HL-60/S4 (cell line): ENCODE measurements at regions not wholly inside any gene's neighbourhood (a gene's known extent, or its start where the extent isn't known, plus 50 kb on each side); places are given as distances from the start of the nearest gene placed in this dataset.
"Not testable (repeated sequence)": the region's sequence is repeated elsewhere in the genome, so short reads cannot be mapped to it uniquely, and the experiment has no call there.

Experiments
- in situ Hi-C: fragments of 300-500 bp; cut with MboI; formaldehyde crosslinking; loops from 2 replicates; pipeline ENCODE4 v1.14.3; 2022; ENCODE audit warnings: low sequenced_read_pairs

DNA sequence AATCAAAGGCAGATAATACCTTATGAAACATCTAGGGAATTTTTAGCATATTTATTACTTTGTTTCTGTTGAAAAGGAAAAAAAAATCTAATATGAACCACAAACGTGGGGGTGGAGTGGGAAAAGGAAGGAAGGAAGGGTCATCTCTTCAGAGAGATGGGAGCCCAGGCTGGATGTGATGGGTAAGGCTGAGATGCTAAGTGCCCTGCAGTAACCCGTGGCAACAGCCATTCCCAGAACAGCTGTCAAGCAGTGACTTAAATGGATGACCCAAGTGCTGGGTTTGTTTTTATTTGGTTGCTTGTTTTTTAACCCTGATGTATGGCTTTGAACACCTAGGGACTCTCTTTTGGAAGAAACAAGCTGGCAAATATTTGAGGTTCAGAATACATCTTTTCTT, 50.7 kb upstream of the KLF7 start:
- in situ Hi-C loops, result no loop called here

DNA sequence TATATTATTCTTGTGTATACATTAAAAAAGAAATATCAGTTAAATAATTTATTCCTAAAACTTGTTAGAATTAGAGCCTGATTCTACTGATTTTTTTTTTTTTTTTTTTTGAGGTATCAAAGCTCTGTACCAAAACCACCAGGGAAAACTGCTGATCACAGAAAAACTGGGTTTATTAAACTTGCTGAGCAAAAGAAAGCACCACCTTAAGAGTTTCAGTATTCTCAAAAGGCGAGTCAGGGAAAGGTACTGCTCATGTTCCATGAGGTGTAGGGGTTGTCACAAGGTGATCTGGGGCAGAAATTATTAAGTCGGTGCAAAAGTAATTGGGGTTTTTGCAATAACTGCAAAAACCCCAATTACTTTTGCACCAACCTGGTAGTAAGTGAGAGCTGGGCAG, 51.7 kb upstream of the KLF7 start:
- in situ Hi-C loops, result no loop called here

DNA sequence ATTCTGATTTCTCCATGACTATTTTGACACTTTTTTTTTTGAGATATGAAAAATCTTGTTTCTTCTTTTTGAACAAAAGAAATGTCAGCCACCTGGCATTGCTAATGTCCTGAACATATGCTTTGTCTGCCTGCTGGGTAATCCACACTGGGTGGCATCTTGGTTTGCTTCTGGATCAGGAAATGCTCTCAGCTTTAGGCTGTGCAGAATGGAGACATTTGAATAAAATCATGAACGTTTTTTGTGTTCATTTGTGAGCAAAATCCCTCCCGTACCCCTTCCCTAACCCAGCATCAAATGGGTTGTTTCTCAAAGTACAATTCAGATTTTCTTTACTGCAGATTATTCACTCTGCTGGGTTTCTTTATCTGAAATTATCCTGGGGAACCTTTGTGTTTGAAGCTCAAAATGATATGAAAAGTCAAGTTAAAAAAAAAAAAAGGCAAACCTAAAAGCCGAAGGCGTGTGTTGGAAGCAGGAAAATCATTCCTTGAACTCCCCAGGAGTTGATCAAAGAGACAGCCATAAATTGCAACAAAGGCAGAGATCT, 53.4 kb upstream of the KLF7 start:
- in situ Hi-C loops, result no loop called here

DNA sequence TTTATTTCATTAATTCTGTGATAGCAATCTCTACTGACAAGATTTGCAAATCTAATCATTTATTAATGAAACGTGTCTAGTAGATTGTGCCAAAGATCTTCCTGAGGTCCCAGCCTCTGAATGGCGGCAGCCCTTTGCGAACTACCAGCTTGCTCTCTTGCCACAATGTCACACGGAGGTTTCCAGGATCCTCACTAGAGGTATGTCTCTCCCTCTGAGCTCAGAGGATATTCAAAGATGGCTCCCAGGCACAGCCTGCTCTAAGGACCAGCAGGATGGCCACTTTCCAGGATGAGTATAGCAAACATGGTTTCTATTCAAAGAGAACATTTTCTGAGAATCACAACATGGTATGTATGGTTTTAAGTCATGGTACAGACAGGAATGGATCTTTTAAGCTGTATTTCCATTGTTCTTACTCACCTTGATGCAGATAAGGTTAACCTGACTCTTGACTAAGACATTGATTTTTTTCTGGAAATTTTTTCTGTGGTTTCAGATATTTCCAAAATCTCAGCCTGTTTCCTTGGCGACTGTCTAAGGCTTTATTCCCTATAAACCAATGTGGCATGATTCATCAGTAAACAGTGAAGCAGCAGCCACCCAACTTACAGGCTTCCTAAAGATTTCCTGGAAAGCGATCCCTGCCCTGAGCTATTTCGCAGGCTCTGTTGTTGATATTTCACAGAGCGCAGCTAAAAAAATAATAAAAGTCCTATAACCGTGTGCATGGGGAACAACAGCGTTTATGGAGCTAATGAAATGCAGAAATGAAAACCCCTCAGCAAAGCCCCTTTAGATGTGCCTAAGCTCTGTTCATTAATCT, 54.1 kb upstream of the KLF7 start:
- in situ Hi-C loops, result no loop called here

DNA sequence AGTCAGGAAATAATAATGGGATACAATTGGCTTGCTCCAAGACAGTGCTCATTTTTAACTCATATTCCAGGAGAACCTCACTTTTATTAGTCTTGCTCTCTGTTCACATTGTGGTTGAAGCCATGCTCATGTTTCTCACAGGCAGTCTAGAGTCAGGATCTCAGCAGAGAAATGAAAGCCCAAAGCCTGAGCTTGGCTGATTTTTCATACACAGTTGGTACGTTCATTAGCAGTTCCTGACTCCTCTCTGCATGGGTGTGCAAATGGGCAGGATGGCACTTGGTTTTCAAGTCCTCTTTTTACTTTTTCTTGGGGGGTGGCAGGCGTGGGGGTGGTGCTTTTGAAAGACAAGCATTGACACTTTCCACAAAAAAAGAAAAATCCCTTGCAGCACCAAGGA, 56.0 kb upstream of the KLF7 start:
- in situ Hi-C loops, result no loop called here

DNA sequence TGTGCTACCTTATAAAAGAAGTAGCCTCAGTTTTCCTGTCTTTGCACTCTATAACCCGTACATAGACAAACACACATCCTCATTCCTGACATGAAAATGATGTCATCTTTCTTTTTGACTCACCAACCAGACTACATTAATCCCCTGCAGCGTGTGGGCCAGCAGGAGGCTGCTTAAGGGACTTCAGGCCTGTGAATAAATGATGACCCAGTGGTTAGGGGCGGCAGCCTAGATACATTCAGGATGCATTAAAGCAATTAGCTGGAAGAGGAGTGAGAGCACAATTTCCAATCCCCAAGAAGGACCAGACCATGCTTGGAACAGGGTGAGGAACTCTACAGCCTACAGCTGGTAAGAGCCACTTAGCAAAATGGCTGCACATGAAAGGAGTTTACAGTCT, 57.3 kb upstream of the KLF7 start:
- in situ Hi-C loops, result no loop called here

DNA sequence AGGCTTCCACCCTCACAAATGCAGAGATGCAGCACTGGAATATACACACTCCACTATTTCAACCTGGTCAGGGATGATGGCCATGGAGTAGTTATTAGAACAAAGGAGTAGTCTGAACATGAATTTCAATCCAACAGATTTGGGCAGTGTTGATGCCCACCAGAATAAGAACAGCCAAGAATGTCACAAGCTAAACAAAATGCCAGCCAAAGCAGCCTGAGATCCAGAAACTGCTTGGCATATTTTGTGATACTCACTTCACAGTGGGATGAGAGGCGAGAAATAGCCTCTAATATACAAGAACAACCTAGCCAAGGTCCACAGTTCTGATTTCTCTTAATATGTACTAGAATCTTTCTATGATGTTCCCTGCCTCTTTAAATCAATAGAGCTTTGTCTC, 58.6 kb upstream of the KLF7 start:
- in situ Hi-C loops, result no loop called here

DNA sequence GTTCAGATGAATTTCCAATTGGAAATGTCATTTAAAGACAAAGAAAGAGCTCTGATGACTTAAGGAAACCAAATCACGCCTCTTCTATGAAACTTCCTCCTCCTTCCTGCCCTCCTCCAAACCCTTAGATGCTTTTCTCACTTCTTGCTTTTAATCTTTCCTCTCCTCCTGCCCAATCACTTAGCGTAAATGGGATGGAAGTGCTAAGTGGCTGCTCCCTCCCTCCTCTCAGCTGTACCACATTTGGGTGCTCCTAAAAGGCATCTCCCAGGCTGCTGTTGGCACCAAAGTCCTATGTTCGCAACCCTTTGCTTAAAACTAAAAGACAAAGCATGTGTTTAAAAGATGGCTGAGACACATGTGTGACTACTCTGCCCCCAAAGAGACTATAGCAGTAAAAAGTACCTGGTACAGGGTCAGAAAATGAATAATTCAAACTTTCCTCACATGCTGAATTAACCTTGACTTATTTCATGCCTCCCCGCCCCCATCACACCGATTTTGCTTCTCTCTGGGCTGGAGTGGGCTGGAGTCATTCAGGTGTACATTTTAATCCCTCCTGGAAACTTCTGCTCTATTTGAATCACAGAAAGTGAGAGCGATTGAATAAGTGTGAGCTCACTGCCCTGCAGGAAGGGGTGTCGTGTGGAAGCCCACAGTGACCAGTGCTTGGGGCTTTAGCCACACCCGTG, 59.2 kb upstream of the KLF7 start:
- in situ Hi-C loops, result no loop called here

DNA sequence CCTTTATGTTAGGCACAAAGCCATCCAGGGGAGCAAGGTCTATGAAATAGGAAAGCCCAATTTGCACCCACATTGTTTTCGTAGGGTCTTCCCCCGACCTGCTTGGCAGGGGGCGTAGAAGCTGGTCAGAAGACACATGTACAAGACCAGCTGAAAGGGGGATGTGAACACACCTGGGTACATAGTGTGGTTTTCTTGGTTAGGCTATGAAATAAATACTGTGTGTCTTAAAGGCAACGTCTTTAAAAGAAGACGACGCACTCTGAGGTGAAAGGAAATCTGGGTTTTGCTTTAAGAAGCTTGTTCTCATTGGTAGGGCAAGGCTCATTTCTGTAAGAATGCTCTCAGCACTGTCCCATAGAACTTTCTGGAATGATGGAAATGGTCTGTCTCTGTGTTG, 60.0 kb upstream of the KLF7 start:
- in situ Hi-C loops, result no loop called here

DNA sequence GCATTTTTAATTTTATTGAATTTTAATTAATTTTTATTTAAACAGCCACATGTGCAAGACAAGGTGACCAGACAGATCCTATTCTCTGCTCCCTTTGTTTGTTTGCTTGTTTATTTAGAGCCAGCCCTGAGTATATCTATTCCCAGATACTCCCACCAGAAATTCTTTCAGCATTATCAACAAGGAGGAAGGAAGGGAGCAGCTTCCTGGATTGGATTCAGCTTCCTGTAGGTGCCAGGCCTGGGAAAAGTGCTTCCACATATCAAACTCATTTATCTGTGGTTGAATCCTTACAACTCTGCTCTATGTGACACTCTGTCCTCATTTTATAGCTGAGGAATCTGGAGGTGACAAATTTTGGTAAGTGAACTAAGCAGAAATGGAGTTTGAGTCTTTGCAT, 60.5 kb upstream of the KLF7 start:
- in situ Hi-C loops, result no loop called here

DNA sequence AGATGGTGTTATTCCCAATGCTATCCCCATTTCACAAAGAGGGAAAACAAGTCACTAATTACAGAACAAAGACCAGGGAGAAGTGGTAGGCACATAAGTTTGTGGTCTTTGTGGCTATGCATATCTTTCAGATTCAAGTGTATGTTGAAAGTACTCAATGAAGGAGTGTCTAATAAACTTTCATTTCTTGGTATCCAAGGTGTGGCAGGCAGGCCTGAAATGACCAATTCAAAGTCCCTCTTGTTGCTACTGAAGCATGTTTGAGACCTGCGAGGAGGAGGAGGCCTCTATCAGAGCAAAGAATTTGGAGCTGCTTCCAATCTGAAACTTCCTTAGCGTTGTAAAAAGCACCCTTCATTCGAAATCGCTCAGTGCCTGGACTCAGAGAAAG, 60.9 kb upstream of the KLF7 start:
- in situ Hi-C loops, result no loop called here

DNA sequence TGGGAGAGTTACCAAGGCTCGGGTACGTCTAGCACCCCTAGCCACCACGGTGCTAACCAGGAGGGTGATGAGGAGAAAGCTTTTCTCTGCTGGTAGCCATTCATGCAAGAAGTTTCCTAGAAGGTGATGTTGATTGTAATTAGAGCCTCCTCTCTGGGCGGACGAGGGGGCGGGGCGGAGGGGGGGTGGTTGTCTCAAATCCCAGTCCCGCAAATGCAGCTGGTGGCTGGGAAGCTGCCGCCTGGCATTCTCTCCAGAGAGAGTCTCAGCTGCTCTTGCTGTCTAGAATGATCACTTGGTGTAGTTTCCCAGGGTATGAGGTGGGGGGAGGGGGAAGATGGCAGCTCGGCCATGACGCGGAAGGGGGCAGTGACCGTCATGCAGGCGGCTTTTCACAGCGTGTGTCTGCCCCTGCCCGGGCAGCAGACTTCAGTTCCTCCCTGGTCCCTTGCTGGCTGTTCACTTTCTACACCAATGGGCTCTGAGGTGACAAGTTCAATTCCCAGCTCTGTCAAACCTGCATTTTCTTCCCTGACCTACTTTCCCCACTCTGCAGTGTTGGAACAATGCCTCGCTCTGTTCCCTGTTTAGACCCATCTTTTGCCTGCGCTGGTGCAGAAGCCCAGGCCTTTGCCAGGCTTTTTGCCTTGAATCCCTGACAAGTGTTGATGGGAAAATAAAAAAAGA, 61.5 kb upstream of the KLF7 start:
- in situ Hi-C loops, result no loop called here

DNA sequence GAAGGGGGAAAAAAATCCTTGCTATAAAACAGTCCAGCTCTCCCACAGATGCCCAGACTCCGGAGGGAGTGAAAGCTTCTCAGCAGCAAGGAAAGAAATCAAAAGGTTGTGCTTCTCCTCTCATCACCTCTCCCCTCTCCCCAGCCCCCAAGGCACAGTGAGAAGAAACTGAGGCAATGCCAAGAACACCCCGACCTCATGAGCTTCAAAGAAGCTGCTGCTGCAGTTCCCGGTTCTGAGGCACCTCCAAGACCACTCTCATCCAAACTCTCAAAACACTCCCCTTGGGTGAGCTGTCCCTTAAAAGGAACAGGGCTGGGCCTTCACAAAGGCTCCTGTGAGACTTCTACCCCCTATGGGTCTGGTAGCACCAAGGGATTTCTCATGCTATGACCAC, 62.0 kb upstream of the KLF7 start:
- in situ Hi-C loops, result no loop called here

DNA sequence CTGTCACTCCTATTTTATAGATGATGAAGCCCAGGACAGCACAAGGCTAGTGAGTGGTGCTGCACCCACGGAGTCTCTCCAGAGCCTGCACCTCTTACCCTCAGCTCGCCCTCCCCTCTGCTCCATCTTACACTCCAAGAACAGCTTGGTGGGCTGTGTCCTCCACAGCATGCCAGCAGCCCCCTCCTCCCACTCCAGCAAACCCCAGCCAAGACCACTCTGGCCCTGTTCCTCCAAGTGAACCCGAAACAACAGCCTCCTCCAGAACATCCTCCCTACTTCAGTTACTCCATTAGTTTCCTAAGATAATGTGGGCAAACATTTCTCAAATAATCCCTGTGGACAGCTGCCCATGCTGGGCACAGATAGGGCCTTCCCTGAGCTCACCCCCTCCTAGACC, 62.7 kb upstream of the KLF7 start:
- in situ Hi-C loops, result no loop called here

DNA sequence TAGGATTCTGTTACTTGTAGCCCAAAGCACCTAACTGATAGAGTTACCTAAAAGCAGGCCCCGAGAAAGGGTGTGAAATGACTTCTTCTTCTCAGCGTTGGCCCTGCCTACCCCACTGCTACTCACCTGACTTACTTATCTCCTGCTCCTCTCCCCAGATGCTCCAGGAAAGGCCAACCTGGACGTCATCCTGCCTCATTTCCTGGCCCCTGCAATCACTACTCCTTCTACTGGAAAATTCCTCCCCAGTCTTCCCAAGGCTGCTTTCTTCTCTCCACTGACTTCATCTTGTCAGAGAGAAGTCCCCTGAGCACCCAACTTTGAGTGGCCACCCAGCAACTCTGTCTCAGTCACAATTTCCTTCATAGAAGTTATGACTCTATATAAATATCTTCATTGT, 63.4 kb upstream of the KLF7 start:
- in situ Hi-C loops, result no loop called here

DNA sequence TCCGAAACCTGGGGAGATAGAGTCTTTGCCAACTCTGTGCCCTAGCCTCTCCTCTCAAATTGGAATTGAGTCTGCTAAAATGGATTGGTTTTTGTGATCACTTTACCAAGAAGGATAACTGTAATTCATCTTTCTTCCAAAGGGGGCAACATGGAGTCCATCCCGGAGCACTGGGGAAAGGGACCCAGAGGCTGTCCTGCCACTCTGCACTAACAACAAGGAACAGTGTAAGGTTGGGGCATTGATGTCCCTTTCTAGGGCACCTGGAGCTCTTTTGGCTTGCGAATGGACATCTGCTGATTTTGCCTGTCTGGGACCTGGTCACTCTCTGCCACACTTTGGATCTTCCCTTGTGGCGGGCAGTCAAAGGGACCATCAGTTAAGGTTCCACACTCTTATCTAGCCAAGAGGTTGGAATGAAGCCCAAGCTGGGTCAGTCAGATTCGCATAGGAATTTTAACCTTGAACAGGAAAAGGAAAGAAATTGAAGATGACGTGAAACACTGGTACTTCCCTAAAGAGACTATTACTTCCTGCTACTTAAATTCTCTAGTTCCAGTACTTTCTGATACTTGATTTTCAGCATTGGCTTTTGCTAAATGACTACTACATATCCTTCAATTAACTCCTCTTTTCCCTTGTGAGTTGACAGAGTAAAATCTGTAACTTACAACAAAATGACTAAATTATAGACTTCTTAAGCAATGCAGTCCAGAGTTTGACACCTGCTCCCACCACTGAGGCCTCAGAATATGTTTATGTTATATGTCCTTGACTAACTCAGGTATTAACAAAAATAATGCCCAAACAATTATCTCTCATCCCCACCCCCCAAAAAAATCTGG, 64.7 kb upstream of the KLF7 start:
- in situ Hi-C loops, result no loop called here

DNA sequence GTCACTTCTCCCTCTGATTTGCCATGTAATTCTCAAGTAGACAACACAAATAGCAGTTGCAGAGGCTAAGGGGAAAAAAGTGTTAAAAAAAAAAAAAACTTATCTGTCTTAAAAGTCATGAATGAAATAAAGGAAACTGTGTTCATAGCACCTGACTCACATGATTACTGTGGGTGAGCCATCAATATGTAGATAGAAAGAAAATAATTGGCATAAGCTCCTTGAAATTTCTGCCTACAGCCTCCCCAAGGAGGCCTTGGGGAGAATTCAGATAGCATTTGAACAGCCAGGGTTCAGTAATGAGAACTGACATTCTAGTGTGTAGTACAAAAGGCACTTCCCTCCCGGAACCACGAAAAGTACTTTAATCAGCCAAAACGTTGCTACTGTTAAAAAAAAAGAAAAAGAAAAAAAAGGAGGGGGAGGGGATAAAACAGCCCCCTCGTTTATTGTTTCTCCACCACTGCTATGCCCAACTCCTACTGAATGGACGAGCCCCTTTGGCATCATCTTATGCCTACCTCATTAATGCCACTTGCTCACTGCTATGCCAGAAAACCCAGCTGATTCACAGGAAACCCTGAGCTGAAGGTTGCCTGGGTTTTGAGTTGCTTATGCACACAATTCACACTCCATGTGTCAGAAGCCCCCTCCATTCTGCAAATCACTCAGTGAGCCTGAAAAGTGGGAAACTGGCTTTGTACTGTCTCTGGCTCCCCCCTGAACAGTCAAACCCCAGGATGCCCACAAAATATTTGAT, 65.5 kb upstream of the KLF7 start:
- in situ Hi-C loops, result no loop called here

DNA sequence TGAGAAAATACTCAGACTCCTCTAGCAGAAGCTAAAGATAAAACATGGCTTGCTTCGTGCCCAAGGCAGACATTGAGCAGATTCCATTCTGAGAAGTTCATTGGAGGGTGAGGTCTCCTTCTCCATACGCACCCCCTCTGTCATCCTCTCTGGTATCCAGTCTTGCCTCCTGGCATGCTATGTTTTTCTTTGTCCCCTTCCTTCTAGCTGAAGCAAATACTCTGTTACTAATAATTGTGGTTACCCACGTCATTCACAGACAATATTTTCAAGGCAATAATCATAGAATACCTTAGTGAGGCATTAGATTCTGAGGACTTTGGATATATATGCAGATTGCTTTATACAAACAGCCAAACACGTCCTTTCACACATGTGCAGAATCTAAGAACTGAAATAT, 66.2 kb upstream of the KLF7 start:
- in situ Hi-C loops, result no loop called here

DNA sequence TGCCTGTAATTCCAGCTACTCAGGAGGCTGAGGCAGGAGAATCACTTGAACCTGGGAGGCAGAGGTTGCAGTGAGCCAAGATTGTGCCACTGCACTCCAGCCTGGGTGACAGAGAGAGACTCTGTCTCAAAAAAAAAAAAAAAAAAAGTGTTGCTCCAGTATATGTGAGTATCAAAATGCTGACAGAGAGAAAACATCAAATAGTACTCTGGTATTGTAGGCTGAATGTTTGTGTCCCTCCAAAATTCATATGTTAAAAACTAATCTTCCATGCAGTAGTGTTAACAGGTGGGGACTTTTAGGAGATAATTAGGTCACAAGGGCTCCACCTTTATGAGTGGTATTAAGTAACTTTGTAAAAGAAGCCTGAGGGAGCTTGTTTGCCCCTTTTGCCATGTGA, 67.4 kb upstream of the KLF7 start:
- in situ Hi-C loops, result not testable (repeated sequence)

DNA sequence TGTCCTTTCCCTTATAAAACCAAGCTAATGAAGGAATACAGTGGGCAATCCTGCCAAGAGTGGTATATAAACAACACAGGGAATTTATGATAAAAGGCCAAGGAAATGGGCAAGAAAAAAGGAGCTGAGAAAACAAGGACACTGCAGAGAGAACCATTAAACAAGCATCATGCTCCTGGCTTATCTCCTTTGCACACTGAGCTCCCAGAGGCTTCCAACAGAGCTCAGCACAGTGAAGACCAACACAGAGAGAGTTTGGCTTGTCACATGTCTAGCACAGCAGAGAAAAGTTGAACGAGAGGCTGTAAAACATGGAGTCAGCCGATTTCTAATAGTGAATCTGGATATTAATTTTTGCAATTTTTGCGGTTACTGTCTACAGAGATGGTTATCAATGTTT, 68.0 kb upstream of the KLF7 start:
- in situ Hi-C loops, result no loop called here
